ENCODE measurements at regions not wholly inside any gene's neighbourhood (a gene's known extent, or its start where the extent isn't known, plus 50 kb on each side); places are given as distances from the start of the nearest gene placed in this dataset.
"Not testable (repeated sequence)": the region's sequence is repeated elsewhere in the genome, so short reads cannot be mapped to it uniquely, and the experiment has no call there.

- ATAC-seq (no peak), DNase-seq (ENCODE audit: low spot score) (no peak)
- H3K27me3 Mint-ChIP-seq, result no peaks in the 10 kb centered on the region
- no peaks in the 10 kb centered on the region for H3K4me1 Mint-ChIP-seq (ENCODE audit: low read depth in 2 of 2)
- peaks cover 6% of the 10 kb centered on the region for H3K36me3 Mint-ChIP-seq
- H3K27ac Mint-ChIP-seq, result no peak overlapping the region
- no peak overlapping the region for H3K4me3 Mint-ChIP-seq
- no peaks in the 10 kb centered on the region for H3K9me3 Mint-ChIP-seq
These were observed 823.9 kb upstream of the SLITRK1 start for GRCh38 chr13:84705982-84706710.

GRCh38 chr13:84702174-84702573 lies 819.9 kb upstream of the SLITRK1 start:
- no peaks in the 10 kb centered on the region for H3K4me1 Mint-ChIP-seq (ENCODE audit: low read depth in 2 of 2)
- H3K9me3 Mint-ChIP-seq, result no peaks in the 10 kb centered on the region
- H3K27me3 Mint-ChIP-seq, result no peaks in the 10 kb centered on the region
- H3K27ac Mint-ChIP-seq, result no peak overlapping the region
- H3K4me3 Mint-ChIP-seq, result no peak overlapping the region
- H3K36me3 Mint-ChIP-seq, result peaks cover 6% of the 10 kb centered on the region
- ATAC-seq (no peak), DNase-seq (ENCODE audit: low spot score) (no peak)

- not testable (repeated sequence) for H3K36me3 Mint-ChIP-seq; H3K4me3 Mint-ChIP-seq; H3K4me1 Mint-ChIP-seq (ENCODE audit: low read depth in 2 of 2); ATAC-seq; H3K27me3 Mint-ChIP-seq; DNase-seq (ENCODE audit: low spot score); H3K27ac Mint-ChIP-seq
- H3K9me3 Mint-ChIP-seq, result peaks cover 10% of the 10 kb centered on the region
These were observed 815.3 kb upstream of the SLITRK1 start for GRCh38 chr13:84697591-84697990.

GRCh38 chr13:84686973-84687372 lies 804.7 kb upstream of the SLITRK1 start:
- no peaks in the 10 kb centered on the region for H3K27me3 Mint-ChIP-seq
- no peaks in the 10 kb centered on the region for H3K36me3 Mint-ChIP-seq
- ATAC-seq (no peak), DNase-seq (ENCODE audit: low spot score) (no peak)
- H3K4me1 Mint-ChIP-seq (ENCODE audit: low read depth in 2 of 2), result no peaks in the 10 kb centered on the region
- peaks cover 3% of the 10 kb centered on the region for H3K9me3 Mint-ChIP-seq
- H3K4me3 Mint-ChIP-seq, result no peak overlapping the region
- no peak overlapping the region for H3K27ac Mint-ChIP-seq

GRCh38 chr13:84686458-84686857 lies 804.2 kb upstream of the SLITRK1 start:
- Mint-ChIP-seq H3K27ac (no peak overlapping the region), H3K36me3 (no peaks in the 10 kb centered on the region), H3K4me1 (ENCODE audit: low read depth in 2 of 2) (no peaks in the 10 kb centered on the region), H3K27me3 (no peaks in the 10 kb centered on the region), H3K4me3 (no peak overlapping the region), H3K9me3 (peaks cover 3% of the 10 kb centered on the region)
- no peak for DNase-seq (ENCODE audit: low spot score)
- no peak for ATAC-seq

DNA sequence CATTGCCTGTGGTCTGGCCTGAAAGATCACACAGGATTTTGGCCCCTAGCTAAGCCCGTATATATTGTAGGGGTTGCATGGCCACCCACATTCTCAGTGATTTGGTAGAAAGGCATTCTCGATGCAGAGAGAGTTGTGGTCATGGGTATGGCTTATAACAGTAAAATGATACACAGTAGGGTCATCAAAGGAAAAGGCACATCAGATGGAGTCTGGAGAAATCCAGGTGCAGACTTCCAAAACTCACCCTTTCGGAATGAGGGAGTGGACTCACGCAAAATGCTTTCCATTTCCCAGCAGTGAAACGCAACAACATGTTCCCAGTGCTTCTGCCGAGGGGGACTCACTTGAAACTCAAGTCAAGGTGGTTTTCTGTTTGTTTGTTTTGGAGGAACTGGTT lies 802.5 kb upstream of the SLITRK1 start:
- no peak for DNase-seq (ENCODE audit: low spot score)
- H3K27me3 Mint-ChIP-seq, result no peaks in the 10 kb centered on the region
- no peaks in the 10 kb centered on the region for H3K36me3 Mint-ChIP-seq
- no peaks in the 10 kb centered on the region for H3K4me1 Mint-ChIP-seq (ENCODE audit: low read depth in 2 of 2)
- H3K4me3 Mint-ChIP-seq, result no peak overlapping the region
- ATAC-seq, result no peak
- peaks cover 10% of the 10 kb centered on the region for H3K9me3 Mint-ChIP-seq
- H3K27ac Mint-ChIP-seq, result no peak overlapping the region

- no peak for ATAC-seq
- H3K9me3 Mint-ChIP-seq, result peaks cover 13% of the 10 kb centered on the region
- no peaks in the 10 kb centered on the region for H3K4me1 Mint-ChIP-seq (ENCODE audit: low read depth in 2 of 2)
- H3K27me3 Mint-ChIP-seq, result no peaks in the 10 kb centered on the region
- no peak overlapping the region for H3K27ac Mint-ChIP-seq
- no peak overlapping the region for H3K4me3 Mint-ChIP-seq
- DNase-seq (ENCODE audit: low spot score), result no peak
- no peaks in the 10 kb centered on the region for H3K36me3 Mint-ChIP-seq
These were observed 801.9 kb upstream of the SLITRK1 start for GRCh38 chr13:84684048-84684662.

DNA sequence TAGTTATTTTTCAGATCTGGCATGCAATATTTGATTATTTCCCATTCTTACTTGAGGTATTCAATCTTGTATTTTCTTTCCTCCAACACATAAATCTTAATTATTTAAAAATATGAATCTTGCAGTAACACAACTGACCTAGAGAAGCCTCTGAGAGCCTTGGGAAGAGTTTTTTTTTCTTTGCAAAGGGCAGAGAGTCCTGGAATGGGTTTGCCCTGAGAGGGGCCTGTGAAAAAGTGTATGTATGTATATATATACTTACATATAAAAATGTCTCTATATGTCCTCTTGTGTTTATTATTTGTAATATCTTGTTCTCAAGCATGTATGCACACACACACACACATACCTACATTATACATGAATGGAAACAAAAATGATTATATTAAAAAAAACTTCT lies 801.2 kb upstream of the SLITRK1 start:
- Mint-ChIP-seq H3K9me3 (peaks cover 13% of the 10 kb centered on the region), H3K4me3 (no peak overlapping the region), H3K4me1 (ENCODE audit: low read depth in 2 of 2) (no peaks in the 10 kb centered on the region), H3K27ac (no peak overlapping the region), H3K36me3 (no peaks in the 10 kb centered on the region), H3K27me3 (no peaks in the 10 kb centered on the region)
- DNase-seq (ENCODE audit: low spot score) (no peak), ATAC-seq (no peak)

- H3K4me3 Mint-ChIP-seq, result no peak overlapping the region
- H3K27me3 Mint-ChIP-seq, result no peaks in the 10 kb centered on the region
- no peaks in the 10 kb centered on the region for H3K36me3 Mint-ChIP-seq
- no peak for DNase-seq (ENCODE audit: low spot score)
- H3K4me1 Mint-ChIP-seq (ENCODE audit: low read depth in 2 of 2), result no peaks in the 10 kb centered on the region
- no peak for ATAC-seq
- no peak overlapping the region for H3K27ac Mint-ChIP-seq
- H3K9me3 Mint-ChIP-seq, result peaks cover 13% of the 10 kb centered on the region
These were observed 795.6 kb upstream of the SLITRK1 start for GRCh38 chr13:84677836-84678235.

DNA sequence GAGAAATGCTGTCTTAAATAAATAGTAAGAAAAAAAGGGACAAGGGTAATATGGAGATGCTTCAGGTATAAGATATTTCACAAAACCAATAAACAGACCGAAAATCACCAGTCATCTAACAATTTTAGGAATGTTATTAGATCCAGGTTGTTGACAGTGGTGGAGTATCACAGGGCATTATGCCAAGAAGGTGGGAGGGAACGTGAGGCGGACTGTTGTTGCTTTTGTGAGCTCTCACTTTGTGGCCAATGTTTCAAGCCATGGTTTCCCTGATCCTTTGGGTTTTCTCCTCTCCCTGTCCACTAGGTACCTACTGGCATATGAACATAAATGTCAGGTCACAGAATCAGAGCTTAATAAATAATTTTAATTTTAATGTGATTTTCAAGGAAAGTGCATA lies 790.3 kb upstream of the SLITRK1 start:
- Mint-ChIP-seq H3K9me3 (peaks cover 7% of the 10 kb centered on the region), H3K4me3 (no peak overlapping the region), H3K36me3 (no peaks in the 10 kb centered on the region), H3K27ac (no peak overlapping the region), H3K27me3 (no peaks in the 10 kb centered on the region), H3K4me1 (ENCODE audit: low read depth in 2 of 2) (no peaks in the 10 kb centered on the region)
- DNase-seq (ENCODE audit: low spot score) (no peak), ATAC-seq (no peak)

- H3K4me3 Mint-ChIP-seq, result no peak overlapping the region
- ATAC-seq, result no peak
- no peak for DNase-seq (ENCODE audit: low spot score)
- H3K9me3 Mint-ChIP-seq, result peaks cover 7% of the 10 kb centered on the region
- H3K36me3 Mint-ChIP-seq, result no peaks in the 10 kb centered on the region
- H3K27ac Mint-ChIP-seq, result no peak overlapping the region
- no peaks in the 10 kb centered on the region for H3K27me3 Mint-ChIP-seq
- H3K4me1 Mint-ChIP-seq (ENCODE audit: low read depth in 2 of 2), result no peaks in the 10 kb centered on the region
These were observed 788.0 kb upstream of the SLITRK1 start for GRCh38 chr13:84670245-84670644.

- DNase-seq (ENCODE audit: low spot score) (no peak), ATAC-seq (no peak)
- Mint-ChIP-seq H3K4me3 (no peak overlapping the region), H3K4me1 (ENCODE audit: low read depth in 2 of 2) (no peaks in the 10 kb centered on the region), H3K27ac (no peak overlapping the region), H3K9me3 (peaks cover 12% of the 10 kb centered on the region), H3K27me3 (no peaks in the 10 kb centered on the region), H3K36me3 (peaks cover 5% of the 10 kb centered on the region)
These were observed 786.4 kb upstream of the SLITRK1 start for GRCh38 chr13:84668637-84669036.

GRCh38 chr13:84662491-84662890 lies 780.2 kb upstream of the SLITRK1 start:
- no peak overlapping the region for H3K4me3 Mint-ChIP-seq
- H3K9me3 Mint-ChIP-seq, result peaks cover 20% of the 10 kb centered on the region
- H3K4me1 Mint-ChIP-seq (ENCODE audit: low read depth in 2 of 2), result no peaks in the 10 kb centered on the region
- no peak for DNase-seq (ENCODE audit: low spot score)
- no peaks in the 10 kb centered on the region for H3K27me3 Mint-ChIP-seq
- no peak for ATAC-seq
- peaks cover 5% of the 10 kb centered on the region for H3K36me3 Mint-ChIP-seq
- H3K27ac Mint-ChIP-seq, result no peak overlapping the region

DNA sequence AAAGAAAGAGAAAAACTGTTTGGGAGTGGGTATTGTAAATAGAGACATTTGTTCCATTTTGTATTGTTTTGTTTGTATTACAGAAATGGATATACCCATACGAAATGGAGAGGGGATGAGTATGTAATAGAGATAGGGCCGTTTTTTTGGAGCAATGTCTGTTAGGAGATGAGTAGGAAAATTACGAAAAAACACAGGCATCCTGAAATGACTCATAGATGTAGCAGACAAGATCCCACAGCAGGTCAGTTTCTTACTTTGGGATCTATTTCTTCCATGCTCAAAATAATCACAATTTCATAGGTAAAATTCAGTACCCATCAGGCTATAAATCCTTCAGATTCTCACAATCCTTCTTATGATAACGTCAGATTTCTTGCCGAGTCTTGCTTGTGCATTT lies 779.4 kb upstream of the SLITRK1 start:
- H3K4me1 Mint-ChIP-seq (ENCODE audit: low read depth in 2 of 2), result no peaks in the 10 kb centered on the region
- H3K9me3 Mint-ChIP-seq, result peaks cover 20% of the 10 kb centered on the region
- peaks cover 5% of the 10 kb centered on the region for H3K36me3 Mint-ChIP-seq
- DNase-seq (ENCODE audit: low spot score), result no peak
- ATAC-seq, result no peak
- H3K27ac Mint-ChIP-seq, result no peak overlapping the region
- no peaks in the 10 kb centered on the region for H3K27me3 Mint-ChIP-seq
- no peak overlapping the region for H3K4me3 Mint-ChIP-seq

DNA sequence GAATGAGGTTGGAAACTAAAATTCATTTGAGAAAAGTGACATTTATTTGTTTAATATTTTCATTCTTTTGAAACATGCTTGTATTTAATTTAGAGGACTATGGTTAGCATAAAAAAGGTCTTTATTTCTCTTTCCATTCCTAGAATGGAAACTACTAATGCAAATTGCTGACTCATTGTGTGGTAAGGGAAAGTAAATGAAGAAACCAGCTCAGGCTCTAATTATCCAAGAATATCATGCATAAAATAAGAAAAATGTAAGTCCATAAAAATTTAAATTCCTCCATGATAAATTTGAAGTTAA lies 777.0 kb upstream of the SLITRK1 start:
- H3K27ac Mint-ChIP-seq, result no peak overlapping the region
- no peaks in the 10 kb centered on the region for H3K27me3 Mint-ChIP-seq
- H3K4me3 Mint-ChIP-seq, result no peak overlapping the region
- H3K4me1 Mint-ChIP-seq (ENCODE audit: low read depth in 2 of 2), result no peaks in the 10 kb centered on the region
- DNase-seq (ENCODE audit: low spot score) (no peak), ATAC-seq (no peak)
- no peaks in the 10 kb centered on the region for H3K36me3 Mint-ChIP-seq
- H3K9me3 Mint-ChIP-seq, result peaks cover 16% of the 10 kb centered on the region
